GM18873 (cell line): ENCODE measurements at regions not wholly inside any gene's neighbourhood (a gene's known extent, or its start where the extent isn't known, plus 50 kb on each side); places are given as distances from the start of the nearest gene placed in this dataset.

Experiments used
- ATAC-seq: cut with Tn5 transposase; IDR thresholded peaks from one replicate; pipeline ENCODE4 v1.9.1; 2021; ENCODE audit warnings: mild to moderate bottlenecking, moderate library complexity, moderate number of reproducible peaks; ENCODE audit not compliant: unreplicated experiment, low FRiP score

- ATAC-seq = no peak
These were observed 297.6 kb downstream of the PTEN start for GRCh38 chr10:88161070-88161469.

DNA sequence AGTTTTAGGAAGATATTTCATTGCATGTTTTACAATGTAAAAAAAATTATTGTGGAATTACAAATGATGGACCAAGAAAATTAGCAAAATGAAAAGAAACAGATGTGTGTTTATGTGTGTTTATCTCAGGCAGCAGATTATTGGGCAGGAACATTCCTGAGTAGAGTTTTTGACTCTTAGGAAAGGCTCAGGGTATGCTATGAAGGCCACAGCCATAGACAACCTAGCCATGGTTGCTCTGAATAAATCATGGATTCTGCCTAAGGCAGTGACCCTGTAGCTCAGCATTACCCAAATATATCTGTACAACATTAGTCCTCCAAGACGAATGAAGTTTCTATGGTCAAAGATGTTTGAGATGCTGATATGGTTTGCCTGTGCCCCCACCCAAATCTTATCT, 298.3 kb downstream of the PTEN start:
- no peak for ATAC-seq

GRCh38 chr10:88162852-88163251, 299.4 kb downstream of the PTEN start:
- no peak for ATAC-seq

DNA sequence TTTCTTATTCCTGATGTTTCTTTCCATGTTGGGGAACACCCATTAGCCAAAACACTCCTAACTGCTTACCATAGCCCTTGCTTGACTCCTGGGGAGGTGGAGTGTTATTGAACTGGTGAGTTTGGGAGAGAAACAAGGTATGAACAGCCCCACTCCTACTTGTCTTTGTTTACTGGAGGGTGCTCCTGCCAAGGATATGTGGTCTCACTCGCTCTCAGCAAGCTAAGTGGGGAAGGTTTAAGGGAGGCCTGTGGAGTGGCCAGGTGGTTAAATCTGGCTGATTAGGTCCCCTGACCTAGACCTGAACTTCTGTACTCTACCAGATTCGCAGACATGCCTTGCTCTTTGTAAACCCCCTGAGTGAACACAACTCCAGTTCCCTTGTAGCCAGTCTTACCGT, 300.1 kb downstream of the PTEN start:
- ATAC-seq = no peak

- no peak for ATAC-seq
These were observed 301.0 kb downstream of the PTEN start for GRCh38 chr10:88164471-88164870.

DNA sequence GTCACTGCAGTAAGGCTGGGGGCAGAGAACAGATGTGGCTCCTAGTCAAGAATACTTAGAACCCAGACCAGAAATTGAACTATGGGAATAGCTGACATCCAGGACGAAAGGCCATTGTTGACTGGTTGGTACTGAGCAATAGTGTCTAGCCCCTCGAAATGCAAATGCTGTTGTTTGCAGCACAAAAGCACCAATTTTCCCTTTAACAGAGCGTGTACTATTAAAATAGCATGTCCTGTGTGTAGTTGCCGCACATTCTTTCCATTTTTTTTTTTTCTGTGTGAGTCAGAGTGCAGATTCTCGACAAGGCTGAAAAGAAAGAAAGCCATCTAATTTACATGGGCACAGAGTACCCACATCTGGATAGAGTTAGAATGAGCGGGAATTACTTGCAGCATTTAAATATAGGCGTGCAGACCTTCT, 302.4 kb downstream of the PTEN start:
- ATAC-seq = no peak

DNA sequence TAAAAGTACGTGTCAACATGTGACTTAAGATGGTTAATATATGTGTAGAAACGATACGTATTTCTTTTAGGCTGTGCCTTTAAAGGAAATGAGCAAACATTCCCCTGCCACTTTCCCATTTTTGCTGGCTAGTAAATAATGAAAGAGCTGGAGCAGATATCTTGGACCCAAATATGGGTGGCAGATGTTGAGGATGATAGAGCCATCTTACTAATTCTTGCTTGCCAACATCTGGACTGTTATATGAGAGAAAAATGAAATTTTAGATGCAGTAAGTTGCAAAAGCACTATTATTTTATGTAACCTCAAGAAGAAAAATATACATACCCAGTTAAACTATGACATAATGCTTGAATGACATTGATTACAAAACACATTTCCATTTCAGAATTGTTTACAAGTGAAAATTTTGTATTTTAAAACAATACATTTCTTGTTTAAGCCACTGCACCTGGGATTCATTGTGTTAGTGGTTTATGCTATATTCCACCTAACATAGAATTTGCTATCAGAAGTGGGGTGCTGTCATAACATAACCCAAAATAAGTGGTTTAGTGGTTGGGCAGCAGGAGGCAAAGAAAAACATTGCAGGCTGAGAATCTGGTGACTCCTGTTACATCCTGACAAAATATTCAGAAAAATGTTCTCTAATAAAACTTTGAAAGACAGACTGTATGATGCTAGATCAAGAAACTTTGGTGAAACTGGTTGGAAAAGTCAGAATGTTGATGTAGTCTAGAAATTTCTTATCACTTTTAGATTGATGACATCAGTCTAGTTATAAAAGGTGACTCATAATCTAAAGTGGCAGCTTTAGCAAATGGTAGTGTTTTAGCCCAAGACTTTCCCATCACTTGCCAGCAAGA, 305.0 kb downstream of the PTEN start:
- ATAC-seq = no peak

- no peak for ATAC-seq
These were observed 305.6 kb downstream of the PTEN start for GRCh38 chr10:88169037-88169319.

DNA sequence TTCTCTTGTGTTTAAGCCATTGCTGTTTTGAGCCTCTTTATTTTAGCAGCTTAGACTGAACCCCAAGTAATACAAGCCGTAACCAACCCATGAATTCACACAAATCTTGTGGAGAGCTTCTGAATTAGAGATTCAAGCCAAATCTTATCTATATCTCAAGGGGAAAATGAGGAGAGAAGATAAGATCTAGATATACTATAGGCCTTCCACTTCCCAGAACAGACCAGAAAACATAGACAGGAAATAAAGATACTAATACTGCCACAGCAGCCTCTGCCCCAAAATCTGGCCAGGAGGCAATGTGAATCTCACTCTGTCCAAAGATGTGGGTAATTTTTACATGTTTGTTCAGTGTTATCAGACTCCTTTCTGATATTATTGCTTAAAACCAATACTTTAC, 307.2 kb downstream of the PTEN start:
- no peak for ATAC-seq

GRCh38 chr10:88172159-88172558, 308.7 kb downstream of the PTEN start:
- no peak for ATAC-seq

GRCh38 chr10:88174391-88174790, 311.0 kb downstream of the PTEN start:
- ATAC-seq = no peak

DNA sequence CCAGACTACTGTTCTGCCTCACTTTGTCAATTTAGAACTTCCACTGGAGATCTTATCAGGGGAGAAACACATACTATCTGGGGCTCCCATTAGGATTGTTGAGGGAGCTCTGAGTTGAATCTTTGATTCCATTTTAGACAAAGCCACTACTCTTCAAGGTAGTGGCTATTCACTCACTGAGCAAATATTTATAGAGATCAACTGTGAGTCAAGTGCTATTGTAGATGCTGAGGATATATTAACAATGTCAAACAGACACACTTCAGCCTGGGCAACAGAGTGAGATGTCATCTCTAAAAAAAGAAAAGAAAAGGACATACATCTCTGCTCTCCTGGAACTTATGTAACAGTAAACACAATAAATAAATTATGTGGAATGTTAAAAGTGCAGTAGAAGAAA, 315.3 kb downstream of the PTEN start:
- no peak for ATAC-seq

DNA sequence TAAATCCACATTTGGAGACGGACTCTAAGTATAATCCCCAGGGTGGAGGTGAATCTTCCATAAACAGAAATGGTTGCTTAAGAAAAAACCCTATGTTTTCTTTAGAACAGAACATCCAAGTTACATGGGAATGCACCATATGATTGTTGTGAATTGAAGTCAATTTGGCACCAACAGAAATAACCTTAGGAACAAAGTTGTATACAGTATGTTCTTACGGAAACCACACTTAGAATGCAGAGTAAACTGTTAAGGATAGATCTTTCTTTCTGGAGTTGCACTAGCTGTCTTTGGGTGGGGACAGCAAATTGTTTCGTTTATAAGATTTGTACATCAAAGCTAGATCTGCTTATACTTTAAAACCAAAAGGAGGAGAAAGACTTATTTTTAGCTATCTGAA, 316.4 kb downstream of the PTEN start:
- no peak for ATAC-seq

- no peak for ATAC-seq
These were observed 318.6 kb downstream of the PTEN start for GRCh38 chr10:88181902-88182600.

DNA sequence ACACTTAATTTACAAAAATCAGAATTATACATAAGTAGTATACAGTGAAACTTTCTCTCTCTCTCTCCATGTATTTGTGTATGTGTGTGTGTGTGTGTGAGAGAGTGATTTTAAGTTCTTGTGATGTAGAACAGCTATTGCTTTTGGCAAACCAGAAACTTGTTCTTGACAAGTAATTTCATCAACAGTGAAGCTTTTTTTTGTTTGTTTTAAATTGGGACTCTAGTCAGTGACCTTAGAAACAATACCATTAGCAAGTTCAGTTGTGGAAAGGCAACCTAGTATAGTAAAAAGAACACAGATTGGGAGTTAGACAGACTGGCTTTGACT, 319.1 kb downstream of the PTEN start:
- ATAC-seq = no peak

GRCh38 chr10:88184543-88185297, 321.3 kb downstream of the PTEN start:
- ATAC-seq = no peak

- no peak for ATAC-seq
These were observed 322.4 kb downstream of the PTEN start for GRCh38 chr10:88185830-88186229.

GRCh38 chr10:88186335-88186734, 322.9 kb downstream of the PTEN start:
- no peak for ATAC-seq

DNA sequence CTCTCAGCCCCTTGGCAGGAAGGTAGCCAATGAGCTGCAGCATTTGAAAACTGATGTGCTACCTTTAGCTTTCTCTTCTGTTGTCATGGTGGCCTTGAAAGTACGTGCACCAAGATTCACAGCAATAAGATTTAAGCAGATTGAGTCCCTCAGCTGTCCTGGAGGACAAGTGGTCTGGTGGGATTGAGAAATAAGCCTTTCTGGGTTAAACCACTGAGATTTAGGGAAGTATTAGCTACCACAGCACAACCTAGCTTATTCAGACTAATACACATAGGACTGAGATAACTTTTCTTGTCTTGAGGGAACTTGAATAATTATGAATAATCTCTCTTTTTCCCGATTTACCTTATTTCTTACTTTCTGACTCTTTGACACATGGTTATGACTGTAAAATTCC, 324.0 kb downstream of the PTEN start:
- no peak for ATAC-seq

DNA sequence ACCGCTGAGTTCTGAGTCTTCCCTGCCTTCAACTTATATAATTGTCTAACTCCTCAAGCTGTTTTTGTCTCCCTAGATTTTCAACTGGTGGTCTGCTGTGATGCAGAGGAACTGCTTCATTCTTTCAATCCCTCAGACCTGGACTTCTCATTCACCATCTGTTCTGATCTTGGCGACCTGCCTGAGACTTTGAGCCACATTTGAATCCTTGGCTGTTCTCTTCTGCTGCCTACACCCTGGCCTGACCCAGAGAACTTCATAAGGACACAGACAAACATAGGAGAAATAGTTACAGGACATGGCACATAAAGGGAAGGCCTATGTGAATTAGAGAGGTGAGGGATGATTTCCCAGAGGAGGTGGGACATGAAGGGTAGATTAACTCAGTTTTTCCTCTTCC, 326.7 kb downstream of the PTEN start:
- ATAC-seq = no peak

DNA sequence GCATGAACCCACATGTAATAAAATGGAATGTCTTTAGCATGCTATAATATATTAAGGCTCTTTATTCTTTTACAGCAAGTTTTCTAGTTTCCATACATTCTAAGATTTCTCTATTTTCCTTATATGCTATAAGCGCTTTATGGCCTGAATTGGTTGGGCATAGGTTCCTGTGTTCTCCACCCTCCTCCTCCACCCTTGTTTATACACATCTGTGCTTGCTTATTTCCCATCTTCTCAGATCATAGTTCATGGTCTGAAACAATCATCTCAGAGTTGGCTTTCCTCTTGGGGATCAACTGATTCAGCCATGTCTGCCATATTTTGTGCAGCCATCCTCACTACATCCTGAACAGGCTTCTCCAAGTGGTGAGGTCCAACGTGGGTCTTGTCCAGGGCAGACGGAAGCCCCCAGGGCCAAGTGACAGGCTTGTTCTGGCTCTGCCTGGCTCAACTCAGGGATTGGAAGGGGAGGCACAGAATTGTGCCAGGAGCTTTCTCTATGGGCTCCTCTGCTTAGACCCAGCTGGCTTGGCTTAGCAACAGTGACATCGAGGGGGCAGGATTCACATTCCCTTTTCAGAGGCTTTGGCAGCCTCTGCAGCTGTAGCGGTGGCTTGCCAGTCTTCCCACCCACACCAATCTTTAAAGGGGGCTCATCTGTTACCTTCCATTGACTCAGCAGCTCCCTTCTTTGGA, 327.3 kb downstream of the PTEN start:
- no peak for ATAC-seq
